T47D (cell line): ENCODE measurements at regions not wholly inside any gene's neighbourhood (a gene's known extent, or its start where the extent isn't known, plus 50 kb on each side); places are given as distances from the start of the nearest gene placed in this dataset.

Source experiments
- DNase-seq, 2 experiments: peaks; one replicate each; pipeline versions ENCODE4 v3.0.0 to v3.0.0-alpha.2; 2011 to 2012; ENCODE audit warnings: low read depth in 1 of 2, low spot score in 1 of 2
- JUND ChIP-seq: IDR thresholded peaks from 2 replicates; pipeline ENCODE4 v1.6.1; 2012; ENCODE audit warnings: low read depth
- in situ Hi-C: cut with HindIII; loops from 2 replicates; pipeline ENCODE4 v1.10.0; 2016; ENCODE audit warnings: low sequenced_read_pairs, low pct_unique_long_range_greater_than_20kb

DNA sequence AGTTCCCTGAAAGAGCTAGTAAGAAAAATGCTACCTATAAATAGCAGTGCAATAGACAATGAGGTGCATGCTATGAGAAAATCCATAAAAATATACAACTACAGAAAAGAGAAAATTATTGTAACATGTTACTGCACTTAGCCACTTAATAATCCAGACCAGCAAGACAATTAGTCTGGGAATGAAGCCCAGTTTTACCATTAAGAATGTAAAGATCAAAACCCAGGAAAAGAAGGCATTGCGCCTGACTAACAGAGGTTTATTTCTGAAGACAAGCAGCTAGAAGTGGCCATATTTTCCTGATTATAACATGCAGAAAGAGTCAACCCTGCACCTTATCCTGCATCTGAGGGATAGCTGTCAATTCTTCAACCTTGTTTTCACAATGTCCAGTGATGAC lies 276.4 kb upstream of the PRMT6 start:
- no peak for DNase-seq
- in situ Hi-C loops: no loop called here

DNA sequence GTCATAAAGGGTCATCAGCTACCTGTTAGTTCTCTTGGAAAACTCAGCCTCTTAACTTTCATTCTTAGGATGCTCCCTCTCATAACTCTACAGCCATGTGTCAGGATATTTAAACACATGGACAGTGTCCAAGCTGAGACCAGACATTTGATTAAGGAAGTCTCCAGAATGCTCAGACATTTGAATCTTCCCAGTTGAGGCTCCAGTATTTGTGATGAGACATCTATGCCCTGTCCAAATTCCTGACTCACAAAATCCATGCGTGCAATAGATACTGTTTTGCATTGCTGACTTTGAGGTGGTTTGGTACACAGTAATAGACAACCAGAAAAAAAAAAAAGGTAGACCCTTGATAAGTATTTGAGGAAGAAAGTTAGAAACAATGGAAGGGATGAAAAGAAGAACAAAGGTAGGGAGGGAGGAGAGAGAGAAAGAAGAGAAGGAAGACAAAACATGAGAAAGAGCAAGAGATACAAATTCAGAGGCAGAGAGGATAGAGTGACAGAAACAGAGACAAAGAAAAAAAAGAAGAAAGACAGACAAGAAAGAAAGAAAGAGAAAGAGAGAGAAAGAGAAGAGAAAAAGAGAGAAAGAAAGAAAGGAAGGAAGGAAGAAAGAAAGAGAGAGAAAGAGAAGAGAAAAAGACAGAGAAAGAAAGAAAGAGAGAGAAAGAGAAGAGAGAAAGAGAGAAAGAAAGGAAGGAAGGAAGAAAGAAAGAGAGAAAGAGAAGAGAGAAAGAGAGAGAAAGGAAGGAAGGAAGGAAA lies 275.5 kb upstream of the PRMT6 start:
- TF ChIP-seq JUND: no peak
- in situ Hi-C loops: no loop called here

More for the DNA sequence above, 276.4 kb upstream of the PRMT6 start:
- TF ChIP-seq JUND: no peak

GRCh38 chr1:106785176-106785575 lies 271.3 kb upstream of the PRMT6 start:
- DNase-seq: no peak
- no peak for TF ChIP-seq JUND
- in situ Hi-C loops: no loop called here

More for the DNA sequence above, 275.5 kb upstream of the PRMT6 start:
- no peak for DNase-seq

DNA sequence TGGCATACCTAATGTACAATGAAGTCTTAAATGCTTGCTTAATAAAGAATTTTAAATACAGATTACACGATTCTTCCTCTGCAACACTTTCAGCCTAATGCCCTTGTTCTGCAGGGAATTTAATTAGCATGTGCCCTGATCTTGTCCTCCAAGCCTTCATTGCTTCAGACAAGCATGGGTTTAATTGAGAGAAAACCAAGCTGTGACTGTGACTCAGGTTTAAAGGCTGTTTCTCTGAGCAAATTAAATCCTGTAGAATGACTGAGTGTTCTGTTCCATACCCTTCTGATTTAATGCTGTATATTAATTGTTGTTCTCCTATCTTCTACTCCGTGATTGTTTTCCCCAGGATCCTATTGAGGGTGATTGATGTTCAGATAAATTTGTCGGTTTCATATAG lies 269.0 kb upstream of the PRMT6 start:
- TF ChIP-seq JUND: no peak
- no peak for DNase-seq
- in situ Hi-C loops: no loop called here

- DNase-seq: no peak
- in situ Hi-C loops: no loop called here
These were observed 266.8 kb upstream of the PRMT6 start for GRCh38 chr1:106789686-106790085.

GRCh38 chr1:106791041-106791440 lies 265.4 kb upstream of the PRMT6 start:
- DNase-seq: no peak
- TF ChIP-seq JUND: no peak
- in situ Hi-C loops: no loop called here

More at GRCh38 chr1:106789686-106790085, 266.8 kb upstream of the PRMT6 start:
- TF ChIP-seq JUND: no peak

DNA sequence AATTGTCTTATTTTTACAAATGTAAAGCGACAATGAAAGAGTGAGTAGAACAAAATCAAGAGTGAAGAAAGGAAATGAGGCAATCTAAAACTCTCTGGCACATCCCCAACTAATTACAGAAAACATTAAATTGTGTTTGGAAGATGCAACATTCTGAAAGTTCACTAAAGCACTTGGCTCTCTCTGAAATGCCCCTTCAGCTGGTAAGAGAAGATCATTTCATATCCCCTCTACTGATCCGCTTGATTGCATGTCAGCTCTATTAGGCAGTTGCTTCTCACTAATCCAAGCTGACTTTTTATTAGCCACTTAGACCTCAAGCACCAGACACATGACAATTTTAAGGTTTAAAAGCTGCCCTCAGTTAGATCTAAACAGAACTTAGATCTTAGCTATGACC lies 262.8 kb upstream of the PRMT6 start:
- no peak for TF ChIP-seq JUND
- DNase-seq: no peak
- in situ Hi-C loops: no loop called here

DNA sequence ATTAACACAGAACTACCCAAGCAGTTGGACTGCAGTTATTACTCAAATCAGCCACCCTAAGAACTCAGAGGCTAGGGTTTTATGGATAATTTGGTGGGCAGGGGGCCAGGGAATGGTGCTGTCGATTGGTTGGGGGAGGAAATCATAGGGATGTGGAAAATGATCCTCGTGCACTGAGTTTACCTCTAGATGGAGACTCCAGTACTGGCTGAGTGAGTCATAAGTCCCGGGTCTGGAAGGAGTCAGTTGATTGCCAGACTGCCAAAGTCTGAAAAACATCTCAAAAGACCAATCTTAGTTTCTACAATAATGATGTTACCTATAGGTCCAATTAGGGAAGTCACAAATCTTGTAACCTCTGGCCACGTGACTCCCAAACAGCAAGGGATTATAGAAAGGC lies 257.5 kb upstream of the PRMT6 start:
- in situ Hi-C loops: no loop called here
- DNase-seq: peak in 1 of 2 experiments; percentile 6

DNA sequence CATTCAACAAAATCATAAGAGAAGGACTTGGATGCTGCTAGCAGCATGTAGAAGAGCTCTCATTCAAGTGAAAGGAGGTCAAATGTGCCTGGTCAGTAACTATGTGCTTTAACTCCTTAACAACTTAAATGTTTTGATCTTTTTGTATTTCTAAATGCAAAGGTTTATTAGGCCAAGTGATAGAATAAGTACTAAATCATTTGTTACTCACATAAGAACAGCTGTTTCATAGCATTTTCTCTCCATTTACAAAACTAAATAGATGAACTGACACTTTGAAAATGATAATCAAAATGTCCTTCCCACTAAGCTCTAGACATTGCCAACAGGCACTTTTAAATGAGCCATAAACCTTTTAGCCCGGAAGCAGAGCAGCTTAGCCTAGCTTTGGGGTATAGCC lies 254.3 kb upstream of the PRMT6 start:
- DNase-seq: no peak
- TF ChIP-seq JUND: no peak
- in situ Hi-C loops: no loop called here

More for the DNA sequence above, 257.5 kb upstream of the PRMT6 start:
- TF ChIP-seq JUND: no peak

- no peak for DNase-seq
- in situ Hi-C loops: no loop called here
- TF ChIP-seq JUND: no peak
These were observed 242.1 kb upstream of the PRMT6 start for GRCh38 chr1:106814418-106814817.

DNA sequence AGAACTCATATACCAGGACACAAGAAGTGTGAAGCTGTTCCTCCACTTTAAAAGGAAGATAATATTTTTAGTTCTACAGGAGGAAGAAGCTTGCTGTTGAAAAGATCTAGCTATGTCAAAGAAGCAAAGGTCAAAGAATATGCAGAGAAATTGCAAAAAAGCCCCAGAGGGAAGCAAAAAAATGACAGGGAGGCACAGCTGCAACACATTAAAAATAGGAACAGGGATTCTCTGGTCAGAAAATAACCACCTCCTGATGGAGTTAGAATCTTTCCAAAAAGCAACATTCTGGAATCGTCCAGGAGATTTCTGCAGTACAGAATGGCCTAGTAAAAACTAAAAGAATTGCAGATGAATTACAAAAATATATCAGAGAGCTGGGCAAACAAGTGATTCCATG lies 238.9 kb upstream of the PRMT6 start:
- in situ Hi-C loops: no loop called here
- TF ChIP-seq JUND: no peak
- no peak for DNase-seq

DNA sequence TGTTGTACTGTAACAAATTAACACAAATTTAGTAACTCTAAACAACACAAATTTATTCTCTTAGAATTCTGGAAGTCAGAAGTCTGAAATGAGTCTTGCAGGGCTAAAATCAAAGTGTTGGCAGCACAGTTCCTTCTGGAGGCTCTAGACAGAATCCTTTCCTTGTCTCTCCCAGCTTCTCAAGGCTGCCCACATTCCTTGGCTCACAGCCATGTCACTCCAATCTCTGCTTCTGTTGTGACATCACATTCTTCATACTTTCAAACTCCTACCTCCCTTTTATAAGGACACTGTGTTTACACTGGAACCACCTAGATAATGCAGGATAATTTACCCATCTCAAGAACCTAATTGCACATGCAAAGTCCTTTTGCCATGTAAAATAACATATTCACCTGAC lies 225.0 kb upstream of the PRMT6 start:
- peak in 1 of 2 experiments; percentile 84 for DNase-seq

GRCh38 chr1:106836708-106837107 lies 219.8 kb upstream of the PRMT6 start:
- DNase-seq: no peak
- no peak for TF ChIP-seq JUND
- in situ Hi-C loops: no loop called here

More for the DNA sequence above, 225.0 kb upstream of the PRMT6 start:
- no peak for TF ChIP-seq JUND
- in situ Hi-C loops: no loop called here

GRCh38 chr1:106843518-106843917 lies 213.0 kb upstream of the PRMT6 start:
- no peak for DNase-seq
- TF ChIP-seq JUND: no peak
- in situ Hi-C loops: no loop called here
